ENCODE measurements at regions not wholly inside any gene's neighbourhood (a gene's known extent, or its start where the extent isn't known, plus 50 kb on each side); places are given as distances from the start of the nearest gene placed in this dataset.

- Mint-ChIP-seq H3K27ac (ENCODE audit: unreplicated experiment) (no peak overlapping the region), H3K4me3 (ENCODE audit: unreplicated experiment) (no peak overlapping the region), H3K9me3 (ENCODE audit: low read depth) (no peaks in the 10 kb centered on the region), H3K4me1 (ENCODE audit: low read depth) (no peaks in the 10 kb centered on the region), H3K27me3 (ENCODE audit: low read depth) (no peaks in the 10 kb centered on the region), H3K36me3 (ENCODE audit: low read depth) (no peaks in the 10 kb centered on the region)
- TF ChIP-seq CTCF (IDR thresholded peaks at IDR 0.05), result no peak
- DNase-seq (ENCODE audit: low spot score), result no peak
These were observed 294.0 kb downstream of the SEC61B start for GRCh38 chr9:99515895-99516656.

- H3K27me3 Mint-ChIP-seq (ENCODE audit: low read depth), result no peaks in the 10 kb centered on the region
- no peak for TF ChIP-seq CTCF (IDR thresholded peaks at IDR 0.05)
- DNase-seq (ENCODE audit: low spot score), result no peak
- no peaks in the 10 kb centered on the region for H3K9me3 Mint-ChIP-seq (ENCODE audit: low read depth)
- no peaks in the 10 kb centered on the region for H3K4me1 Mint-ChIP-seq (ENCODE audit: low read depth)
- no peak overlapping the region for H3K27ac Mint-ChIP-seq (ENCODE audit: unreplicated experiment)
- H3K36me3 Mint-ChIP-seq (ENCODE audit: low read depth), result no peaks in the 10 kb centered on the region
- no peak overlapping the region for H3K4me3 Mint-ChIP-seq (ENCODE audit: unreplicated experiment)
These were observed 294.6 kb downstream of the SEC61B start for GRCh38 chr9:99516657-99517049.

GRCh38 chr9:99523838-99524237 is 297.8 kb upstream of the NR4A3 start:
- no peak for DNase-seq (ENCODE audit: low spot score)
- Mint-ChIP-seq H3K36me3 (ENCODE audit: low read depth) (no peaks in the 10 kb centered on the region), H3K4me1 (ENCODE audit: low read depth) (no peaks in the 10 kb centered on the region), H3K27me3 (ENCODE audit: low read depth) (no peaks in the 10 kb centered on the region), H3K9me3 (ENCODE audit: low read depth) (peaks cover 8% of the 10 kb centered on the region), H3K27ac (ENCODE audit: unreplicated experiment) (no peak overlapping the region), H3K4me3 (ENCODE audit: unreplicated experiment) (no peak overlapping the region)
- no peak for TF ChIP-seq CTCF (IDR thresholded peaks at IDR 0.05)

- H3K9me3 Mint-ChIP-seq (ENCODE audit: low read depth), result peaks cover 9% of the 10 kb centered on the region
- TF ChIP-seq CTCF (IDR thresholded peaks at IDR 0.05), result no peak
- no peak overlapping the region for H3K27ac Mint-ChIP-seq (ENCODE audit: unreplicated experiment)
These were observed 290.4 kb upstream of the NR4A3 start for GRCh38 chr9:99531313-99531712.

GRCh38 chr9:99533421-99533820 is 288.3 kb upstream of the NR4A3 start:
- TF ChIP-seq CTCF (IDR thresholded peaks at IDR 0.05), result no peak
- H3K4me3 Mint-ChIP-seq (ENCODE audit: unreplicated experiment), result no peak overlapping the region

More at GRCh38 chr9:99531313-99531712, 290.4 kb upstream of the NR4A3 start:
- H3K27me3 Mint-ChIP-seq (ENCODE audit: low read depth), result no peaks in the 10 kb centered on the region
- H3K36me3 Mint-ChIP-seq (ENCODE audit: low read depth), result no peaks in the 10 kb centered on the region
- DNase-seq (ENCODE audit: low spot score), result no peak
- H3K4me3 Mint-ChIP-seq (ENCODE audit: unreplicated experiment), result no peak overlapping the region
- no peaks in the 10 kb centered on the region for H3K4me1 Mint-ChIP-seq (ENCODE audit: low read depth)

More at GRCh38 chr9:99533421-99533820, 288.3 kb upstream of the NR4A3 start:
- no peaks in the 10 kb centered on the region for H3K36me3 Mint-ChIP-seq (ENCODE audit: low read depth)
- DNase-seq (ENCODE audit: low spot score), result no peak
- no peaks in the 10 kb centered on the region for H3K27me3 Mint-ChIP-seq (ENCODE audit: low read depth)
- no peak overlapping the region for H3K27ac Mint-ChIP-seq (ENCODE audit: unreplicated experiment)
- H3K9me3 Mint-ChIP-seq (ENCODE audit: low read depth), result peaks cover 5% of the 10 kb centered on the region
- no peaks in the 10 kb centered on the region for H3K4me1 Mint-ChIP-seq (ENCODE audit: low read depth)

Data from chondrocyte (in vitro differentiated cells).